Keratinocyte (primary cell): ENCODE measurements at regions not wholly inside any gene's neighbourhood (a gene's known extent, or its start where the extent isn't known, plus 50 kb on each side); places are given as distances from the start of the nearest gene placed in this dataset.

ENCODE experiments used
- DNase-seq: peaks from one replicate; pipeline ENCODE4 v3.0.0-alpha.2; 2011; ENCODE audit warnings: low read depth, missing footprints, low spot score
- FAIRE-seq: peaks from 2 replicates; lab custom pipeline; 2011; peaks lifted over from hg19 to GRCh38; lab: Jason Lieb, UNC
- H2AFZ ChIP-seq: 2 replicates; pipeline ENCODE4 v1.6.0; 2012; ENCODE audit warnings: low read length, control low read depth, inconsistent platforms; ENCODE audit not compliant: control insufficient read depth
- H3K27ac ChIP-seq: 2 replicates; pipeline ENCODE4 v1.5.1; 2011; ENCODE audit warnings: low read length; ENCODE audit not compliant: control insufficient read depth, insufficient read depth
- H3K27me3 ChIP-seq: 3 replicates; pipeline ENCODE4 v1.6.0; 2011; ENCODE audit warnings: low read length; ENCODE audit not compliant: control insufficient read depth, insufficient read depth; ENCODE audit errors: extremely low read depth
- H3K36me3 ChIP-seq, 2 experiments: 2 replicates in 1 of 2; 3 replicates in 1 of 2; pipeline ENCODE4 v1.5.1; 2011; ENCODE audit warnings: low read length in 2 of 2, mild to moderate bottlenecking in 1 of 2; ENCODE audit not compliant: control insufficient read depth in 2 of 2, insufficient read depth in 2 of 2; ENCODE audit errors: extremely low read depth in 1 of 2
- H3K4me1 ChIP-seq: 3 replicates; pipeline ENCODE4 v1.5.1; 2011; ENCODE audit warnings: low read length; ENCODE audit not compliant: control insufficient read depth, insufficient read depth; ENCODE audit errors: extremely low read depth
- H3K4me2 ChIP-seq: 3 replicates; pipeline ENCODE4 v1.6.0; 2011; ENCODE audit warnings: low read depth, low read length; ENCODE audit not compliant: control insufficient read depth, insufficient read depth; ENCODE audit errors: extremely low read depth
- H3K4me3 ChIP-seq, 3 experiments: fragments of 200-600 bp in 1 of 3; sonication (generic) in 1 of 3; 2 replicates in 2 of 3; 3 replicates in 1 of 3; pipeline ENCODE4 v1.5.1; 2011 to 2016; ENCODE audit warnings: low read length in 3 of 3, mild to moderate bottlenecking in 3 of 3, control low read depth in 2 of 3, inconsistent platforms in 1 of 3, low read depth in 1 of 3, mixed read lengths in 1 of 3, mixed run types in 1 of 3, moderate library complexity in 1 of 3; ENCODE audit not compliant: control insufficient read depth in 2 of 3, insufficient read depth in 2 of 3; ENCODE audit errors: extremely low read depth in 1 of 3
- H3K79me2 ChIP-seq: 2 replicates; pipeline ENCODE4 v1.6.0; 2012; ENCODE audit warnings: low read length; ENCODE audit not compliant: control insufficient read depth, insufficient read depth
- H3K9ac ChIP-seq: 3 replicates; pipeline ENCODE4 v1.6.0; 2011; ENCODE audit warnings: low read length; ENCODE audit not compliant: control insufficient read depth, insufficient read depth; ENCODE audit errors: extremely low read depth
- H3K9me1 ChIP-seq: 3 replicates; pipeline ENCODE4 v1.6.0; 2011; ENCODE audit warnings: low read length; ENCODE audit not compliant: control insufficient read depth, insufficient read depth; ENCODE audit errors: extremely low read depth
- H3K9me3 ChIP-seq: 2 replicates; pipeline ENCODE4 v1.5.1; 2012; ENCODE audit warnings: low read depth, low read length; ENCODE audit not compliant: control insufficient read depth
- H4K20me1 ChIP-seq: 3 replicates; pipeline ENCODE4 v1.6.0; 2011; ENCODE audit warnings: low read length; ENCODE audit not compliant: control insufficient read depth, insufficient read depth; ENCODE audit errors: extremely low read depth
- CTCF ChIP-seq, 3 experiments: IDR thresholded peaks in 1 of 3; conservative IDR thresholded peaks in 1 of 3; optimal IDR thresholded peaks in 1 of 3; 2 replicates in 2 of 3; 3 replicates in 1 of 3; pipeline versions ENCODE3 to v1.5.1; 2011; ENCODE audit warnings: low read length in 3 of 3, mild to moderate bottlenecking in 3 of 3, moderate library complexity in 2 of 3, control low read depth in 1 of 3, inconsistent platforms in 1 of 3; ENCODE audit not compliant: insufficient read depth in 2 of 3; ENCODE audit errors: extremely low read depth in 1 of 3
- EZH2 ChIP-seq: IDR thresholded peaks from one replicate; pipeline ENCODE4 v1.6.1; 2012; ENCODE audit warnings: inconsistent platforms, mild to moderate bottlenecking, low read length, moderate library complexity
- dilution Hi-C: fragments of 300-500 bp; cut with MboI; formaldehyde crosslinking; loops from one replicate; pipeline ENCODE4 v1.7.0; 2020; ENCODE audit warnings: low sequenced_read_pairs; ENCODE audit not compliant: extremely low pct_ligation_motif_present

- no peaks in the 10 kb centered on the region for H3K36me3 ChIP-seq
- H3K9me3 ChIP-seq, result no peaks in the 10 kb centered on the region
- H3K9me1 ChIP-seq, result no peaks in the 10 kb centered on the region
- no peaks in the 10 kb centered on the region for H3K79me2 ChIP-seq
- H3K27ac ChIP-seq, result no peak overlapping the region
- H3K4me2 ChIP-seq, result no peak overlapping the region
- H3K27me3 ChIP-seq, result no peaks in the 10 kb centered on the region
- H3K9ac ChIP-seq, result no peak overlapping the region
- FAIRE-seq (no peak), DNase-seq (no peak)
- dilution Hi-C loops, result no loop called here
- no peak overlapping the region for H2AFZ ChIP-seq
- TF ChIP-seq CTCF (optimal IDR thresholded peaks at IDR 0.05 in 1 of 3, IDR thresholded peaks at IDR 0.05 in 1 of 3, conservative IDR thresholded peaks at IDR 0.05 in 1 of 3; ENCODE audit: extremely low read depth in 1 of 3, insufficient read depth in 2 of 3, low read length in 3 of 3) (no peak), EZH2 (no peak)
- no peak overlapping the region for H3K4me3 ChIP-seq
- H4K20me1 ChIP-seq, result no peaks in the 10 kb centered on the region
- H3K4me1 ChIP-seq, result no peaks in the 10 kb centered on the region
Observed at GRCh38 chr10:36278176-36278575, 636.1 kb upstream of the FZD8 start.

GRCh38 chr10:36277459-36277858 is 635.4 kb upstream of the FZD8 start:
- no peaks in the 10 kb centered on the region for H3K79me2 ChIP-seq
- DNase-seq, result no peak
- TF ChIP-seq CTCF (optimal IDR thresholded peaks at IDR 0.05 in 1 of 3, IDR thresholded peaks at IDR 0.05 in 1 of 3, conservative IDR thresholded peaks at IDR 0.05 in 1 of 3; ENCODE audit: extremely low read depth in 1 of 3, insufficient read depth in 2 of 3, low read length in 3 of 3) (no peak), EZH2 (no peak)
- H3K4me2 ChIP-seq, result no peak overlapping the region
- H3K36me3 ChIP-seq, result no peaks in the 10 kb centered on the region
- peaks cover under 1% of the 10 kb centered on the region for H3K4me1 ChIP-seq
- dilution Hi-C loops, result no loop called here
- H3K27ac ChIP-seq, result no peak overlapping the region
- H2AFZ ChIP-seq, result no peak overlapping the region
- no peaks in the 10 kb centered on the region for H3K9me1 ChIP-seq
- H3K9ac ChIP-seq, result no peak overlapping the region
- no peaks in the 10 kb centered on the region for H4K20me1 ChIP-seq
- H3K9me3 ChIP-seq, result no peaks in the 10 kb centered on the region
- no peak overlapping the region for H3K4me3 ChIP-seq
- H3K27me3 ChIP-seq, result no peaks in the 10 kb centered on the region
- FAIRE-seq, result no peak
